Stimulated activated CD8-positive, alpha-beta memory T cell treated with anti-CD3 and anti-CD28 coated beads, Interleukin-15, amount 100 ng/mL, for 48 hours (primary cell): ENCODE measurements at regions not wholly inside any gene's neighbourhood (a gene's known extent, or its start where the extent isn't known, plus 50 kb on each side); places are given as distances from the start of the nearest gene placed in this dataset.

Experiments used
- DNase-seq, 2 donors: peaks; one replicate each; pipeline ENCODE4 v3.0.0-alpha.2; 2020; ENCODE audit warnings: low read depth in 2 of 2

DNA sequence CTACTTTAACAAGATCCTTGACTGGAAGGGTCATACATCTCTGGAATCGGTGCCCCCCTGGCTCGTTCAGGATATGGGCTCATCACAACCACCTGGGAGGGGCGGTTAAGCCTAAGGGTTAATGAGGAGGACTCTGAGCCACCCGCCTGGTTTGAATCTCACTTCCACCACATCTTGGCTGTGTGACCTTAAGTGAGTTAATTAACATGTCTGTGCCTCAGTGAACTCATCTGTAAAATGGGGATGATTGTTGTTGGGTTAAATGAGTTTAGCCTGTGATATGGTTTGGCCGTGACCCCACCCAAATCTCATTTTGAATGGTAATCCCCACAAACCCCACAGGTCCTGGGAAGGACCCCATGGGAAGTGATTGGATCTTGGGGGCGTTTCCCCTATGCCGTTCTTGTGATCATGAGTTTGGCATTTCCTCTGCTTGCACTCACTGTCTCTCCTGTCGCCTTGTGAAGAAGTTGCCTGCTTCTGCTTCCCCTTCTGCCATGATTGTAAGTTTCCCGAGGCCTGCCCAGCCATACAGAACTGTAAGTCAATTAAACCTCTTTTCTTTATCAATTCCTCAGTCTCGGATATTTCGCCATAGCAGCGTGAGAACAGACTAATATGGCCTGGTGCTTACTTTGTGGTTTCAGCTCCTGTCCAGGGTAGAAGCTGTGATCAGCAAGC lies 214.0 kb upstream of the CIBAR2 start:
- no peak for DNase-seq

DNA sequence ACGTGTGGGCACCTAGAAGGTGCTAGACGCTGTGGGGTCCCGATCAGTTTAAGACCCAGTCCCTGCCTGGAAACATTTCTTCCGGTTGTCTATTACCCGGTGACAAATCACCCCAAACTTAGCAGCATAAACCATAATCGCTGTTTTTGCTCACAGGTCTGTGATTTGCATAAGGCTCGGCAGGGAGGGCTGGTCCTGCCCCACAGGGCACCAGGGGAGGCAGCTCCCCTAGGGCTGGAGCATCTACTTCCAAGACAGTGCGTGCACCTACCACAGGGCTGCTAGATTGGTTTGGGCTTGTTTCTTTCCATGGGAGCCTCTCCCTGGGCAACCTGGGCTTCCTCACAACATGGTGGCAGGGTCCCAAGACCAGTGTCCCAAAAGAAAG lies 214.5 kb upstream of the CIBAR2 start:
- DNase-seq: no peak

- no peak for DNase-seq
Measured at GRCh38 chr16:85327731-85328675, 215.7 kb upstream of the CIBAR2 start.

GRCh38 chr16:85328676-85329058 lies 216.4 kb upstream of the CIBAR2 start:
- no peak for DNase-seq

GRCh38 chr16:85329059-85329812 lies 217.0 kb upstream of the CIBAR2 start:
- no peak for DNase-seq

- DNase-seq: no peak
Measured at GRCh38 chr16:85330006-85330693, 217.9 kb upstream of the CIBAR2 start.

- no peak for DNase-seq
Measured at GRCh38 chr16:85330694-85331188, 218.5 kb upstream of the CIBAR2 start.

GRCh38 chr16:85331688-85332087 lies 219.4 kb upstream of the CIBAR2 start:
- DNase-seq: no peak

DNA sequence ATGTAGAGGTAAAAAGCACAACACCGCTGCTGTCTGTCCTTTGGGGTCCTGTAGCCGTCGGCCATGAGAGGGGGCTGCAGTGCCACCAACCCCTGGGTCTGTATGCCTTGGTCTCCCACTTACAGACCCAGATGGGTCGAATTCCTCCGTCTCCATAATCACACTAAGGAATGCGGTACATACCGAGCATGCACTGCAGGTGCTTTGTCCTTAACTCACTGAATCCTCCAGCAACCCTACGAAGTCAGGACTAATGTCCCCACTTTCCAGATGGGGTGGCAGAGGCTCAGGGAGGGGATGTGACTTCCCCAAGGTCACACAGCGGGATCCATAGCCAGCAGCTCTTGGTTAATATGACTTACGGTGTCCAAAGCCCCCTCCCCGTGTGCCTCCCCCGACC lies 219.9 kb upstream of the CIBAR2 start:
- no peak for DNase-seq

GRCh38 chr16:85333337-85333736 lies 221.1 kb upstream of the CIBAR2 start:
- no peak for DNase-seq

DNA sequence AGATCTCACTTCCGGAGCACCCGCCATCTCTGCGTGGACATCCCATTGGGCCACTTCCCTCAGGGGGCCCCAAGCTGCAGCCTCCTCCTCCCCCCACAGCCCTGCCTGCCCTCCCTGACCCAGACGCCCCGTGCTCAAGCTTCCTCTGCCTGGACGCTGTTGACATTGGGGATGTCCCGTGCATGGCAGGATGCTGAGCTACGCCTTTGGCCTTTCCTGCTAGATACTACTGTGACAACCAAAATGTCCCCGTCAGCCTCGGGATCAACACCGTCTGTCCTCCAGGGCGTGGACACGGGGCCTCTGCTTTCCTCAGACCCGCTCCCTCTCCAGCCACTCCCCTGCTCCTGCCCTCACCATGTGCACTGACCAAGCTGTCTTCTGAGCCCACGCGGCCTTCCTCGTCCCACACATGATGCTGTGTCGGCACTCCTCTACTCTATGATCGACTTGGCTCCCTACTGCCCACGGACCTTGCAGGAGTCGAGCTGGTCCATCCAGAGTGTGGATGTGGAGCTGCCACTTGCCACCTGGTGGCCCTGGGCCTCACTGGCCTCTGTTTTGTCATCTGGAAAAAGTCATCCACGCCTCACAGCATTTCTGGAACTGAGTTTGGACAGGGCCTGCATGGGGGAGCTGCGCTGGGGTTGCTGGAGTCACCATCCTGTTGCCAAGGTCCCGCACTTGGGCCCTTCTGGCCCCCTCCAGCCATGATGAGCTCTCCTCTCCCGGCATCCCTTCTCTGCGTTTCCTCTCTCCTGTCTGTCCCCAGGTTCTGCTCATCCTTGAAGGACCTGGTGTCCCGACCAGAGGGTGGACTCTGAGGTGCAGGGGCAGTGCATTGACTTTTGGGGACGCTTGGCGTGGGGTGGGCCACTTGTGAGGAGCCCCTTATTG lies 221.7 kb upstream of the CIBAR2 start:
- DNase-seq: no peak

GRCh38 chr16:85334718-85335583 lies 222.7 kb upstream of the CIBAR2 start:
- DNase-seq: peak in 1 of 2 donors; percentile 14

DNA sequence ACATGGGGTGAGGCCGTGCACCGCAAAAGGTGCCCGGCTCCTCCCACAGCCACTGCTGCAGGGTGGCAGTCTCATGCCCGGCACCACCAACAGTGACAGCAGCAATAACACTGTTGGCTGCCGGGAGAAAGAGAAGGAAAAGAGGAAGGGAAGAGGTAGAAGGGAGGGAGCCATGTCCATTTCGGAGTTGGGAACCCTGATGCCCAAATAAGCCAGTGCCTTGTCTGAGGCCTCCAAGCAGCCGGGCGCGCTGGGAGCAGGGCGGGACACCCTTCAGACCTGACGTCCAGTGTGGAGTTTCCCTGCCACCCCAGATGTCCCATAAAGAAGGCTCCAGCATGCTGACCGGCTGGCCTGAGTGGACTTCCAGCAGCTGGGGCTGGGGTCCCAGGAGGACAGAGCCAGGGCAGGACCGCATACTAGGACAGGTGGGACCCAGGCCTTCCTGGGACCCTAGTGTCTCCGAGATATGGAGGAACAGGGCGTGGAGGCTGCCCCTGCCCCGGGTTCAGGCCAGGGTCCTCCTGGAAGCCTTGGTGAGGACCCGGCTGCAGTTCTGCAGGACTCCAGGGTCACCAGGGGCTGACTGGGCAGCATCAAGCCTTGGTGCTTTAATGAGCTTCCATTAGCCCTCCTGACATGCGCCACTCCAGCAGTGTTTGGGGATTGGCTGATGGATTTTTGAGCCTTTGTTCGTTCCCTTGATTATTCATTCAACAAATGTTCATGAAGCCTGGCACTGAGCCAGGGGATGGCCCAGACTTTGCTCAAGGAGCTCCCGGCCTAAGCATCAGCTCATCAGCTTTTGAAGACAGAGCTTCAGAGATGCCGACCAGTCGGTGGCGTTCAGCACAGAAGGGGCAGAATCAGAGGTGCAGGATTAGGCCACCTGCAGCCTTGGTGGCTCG lies 223.6 kb upstream of the CIBAR2 start:
- no peak for DNase-seq

- no peak for DNase-seq
Measured at GRCh38 chr16:85337910-85338637, 225.8 kb upstream of the CIBAR2 start.

- DNase-seq: no peak
Measured at GRCh38 chr16:85338638-85338982, 226.3 kb upstream of the CIBAR2 start.

GRCh38 chr16:85338989-85339685 lies 226.9 kb upstream of the CIBAR2 start:
- no peak for DNase-seq

GRCh38 chr16:85341972-85342695 lies 229.9 kb upstream of the CIBAR2 start:
- DNase-seq: no peak
